ENCODE measurements at regions not wholly inside any gene's neighbourhood (a gene's known extent, or its start where the extent isn't known, plus 50 kb on each side); places are given as distances from the start of the nearest gene placed in this dataset.
A peak's percentile ranks its signal among the peaks of the same experiment; 100 is the strongest.

DNA sequence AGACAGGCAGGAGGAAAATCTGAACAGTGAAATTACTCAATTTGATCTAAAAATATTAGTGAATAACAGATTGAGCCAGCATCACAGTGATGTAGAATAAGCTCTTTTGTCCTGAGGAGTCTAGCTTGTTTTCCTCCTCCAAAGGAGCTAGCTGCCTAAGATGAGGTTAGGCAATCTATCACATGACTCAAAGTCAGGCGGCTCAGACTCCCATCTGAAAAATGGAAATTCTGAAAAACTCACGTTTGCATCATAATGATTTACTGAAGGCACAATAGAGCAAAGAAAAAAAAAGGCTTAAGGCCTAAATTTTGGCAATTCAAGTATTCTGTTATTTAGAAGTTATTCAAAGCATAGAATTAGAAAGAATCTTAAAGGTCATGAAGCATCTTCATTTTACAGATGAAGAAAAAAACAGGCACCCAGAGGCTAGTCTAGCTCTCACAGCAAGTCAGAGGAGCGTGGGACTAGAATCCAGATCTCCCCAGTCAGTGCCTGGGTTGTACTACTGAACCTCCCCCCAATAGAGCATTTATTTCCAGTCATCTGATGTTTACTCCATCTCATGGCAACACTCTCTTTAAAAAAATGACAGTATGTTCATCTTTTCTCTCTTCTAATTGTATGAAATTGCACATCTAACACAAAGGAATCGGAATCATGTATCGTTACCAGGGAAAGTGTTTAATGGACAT lies 62.5 kb upstream of the ATF3 start:
- peak; percentile 55 for TF ChIP-seq POLR2AphosphoS5 (IDR thresholded peaks at IDR 0.05)
- TF ChIP-seq EP300 (IDR thresholded peaks at IDR 0.05), result no peak
- no peak for TF ChIP-seq POLR2A (IDR thresholded peaks at IDR 0.05)

Data from gastroesophageal sphincter (tissue), 2 donors.